RWPE2 (cell line): ENCODE measurements at regions not wholly inside any gene's neighbourhood (a gene's known extent, or its start where the extent isn't known, plus 50 kb on each side); places are given as distances from the start of the nearest gene placed in this dataset.

Experiments
- ATAC-seq: fragments of 200-7000 bp; cut with Tn5 transposase; 3 replicates; pipeline ENCODE4 v1.9.1; 2021; ENCODE audit warnings: low read depth
- DNase-seq: peaks from one replicate; pipeline ENCODE4 v3.0.0-alpha.2; 2020; ENCODE audit warnings: low spot score
- H3K27ac ChIP-seq: fragments of 450-650 bp; 2 replicates; pipeline ENCODE4 v1.5.1; 2017; ENCODE audit warnings: mild to moderate bottlenecking; ENCODE audit not compliant: poor library complexity, severe bottlenecking
- H3K27me3 ChIP-seq: fragments of 250-450 bp; sonication (Bioruptor Pico); 2 replicates; pipeline ENCODE4 v1.5.1; 2021; ENCODE audit warnings: mild to moderate bottlenecking, moderate library complexity; ENCODE audit not compliant: insufficient read depth, poor library complexity, severe bottlenecking
- H3K36me3 ChIP-seq: fragments of 250-450 bp; sonication (Bioruptor Pico); 2 replicates; pipeline ENCODE4 v1.5.1; 2020; ENCODE audit warnings: low read depth, mild to moderate bottlenecking, moderate library complexity
- H3K4me1 ChIP-seq: fragments of 250-450 bp; sonication (Bioruptor Pico); 2 replicates; pipeline ENCODE4 v1.5.1; 2021; ENCODE audit warnings: mild to moderate bottlenecking, moderate library complexity; ENCODE audit not compliant: insufficient read depth, poor library complexity, severe bottlenecking
- H3K4me3 ChIP-seq: fragments of 250-450 bp; sonication (Bioruptor Pico); 2 replicates; pipeline ENCODE4 v1.5.1; 2021; ENCODE audit warnings: mild to moderate bottlenecking, moderate library complexity; ENCODE audit not compliant: severe bottlenecking
- H3K9me3 ChIP-seq: fragments of 250-450 bp; sonication (Bioruptor Pico); 2 replicates; pipeline ENCODE4 v1.5.1; 2021; ENCODE audit warnings: mild to moderate bottlenecking, moderate library complexity; ENCODE audit not compliant: severe bottlenecking
- TF ChIP-seq, protein P1 (sequence below): fragments of 450-650 bp; IDR thresholded peaks from one replicate; pipeline ENCODE4 v1.5.1; 2017; ENCODE audit warnings: mild to moderate bottlenecking, moderate library complexity; ENCODE audit not compliant: poor library complexity, severe bottlenecking

DNA sequence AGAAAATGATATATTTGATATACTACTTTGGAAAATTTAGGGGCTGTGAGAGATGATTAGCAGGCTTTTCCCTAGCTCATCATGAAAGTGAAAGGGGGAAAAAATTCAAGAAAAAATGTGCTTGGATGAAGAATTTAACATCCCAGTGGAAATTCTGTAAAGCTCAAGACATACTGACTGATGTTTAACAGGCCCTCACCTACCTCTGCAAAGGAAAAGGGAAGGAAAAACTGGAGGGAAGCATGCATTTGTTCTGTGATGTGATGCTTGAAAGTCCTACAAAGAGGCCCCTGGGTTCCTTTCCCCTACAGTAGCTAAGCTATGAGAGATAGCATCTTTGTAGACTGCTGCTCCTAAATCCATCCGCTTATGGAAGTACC is 364.1 kb downstream of the PDGFC start:
- H3K9me3 ChIP-seq: no peaks in the 10 kb centered on the region
- H3K4me3 ChIP-seq: no peak overlapping the region
- no peak overlapping the region for H3K27ac ChIP-seq
- no peak for DNase-seq
- no peak for ATAC-seq
- H3K36me3 ChIP-seq: no peaks in the 10 kb centered on the region
- TF ChIP-seq, protein P1, sequence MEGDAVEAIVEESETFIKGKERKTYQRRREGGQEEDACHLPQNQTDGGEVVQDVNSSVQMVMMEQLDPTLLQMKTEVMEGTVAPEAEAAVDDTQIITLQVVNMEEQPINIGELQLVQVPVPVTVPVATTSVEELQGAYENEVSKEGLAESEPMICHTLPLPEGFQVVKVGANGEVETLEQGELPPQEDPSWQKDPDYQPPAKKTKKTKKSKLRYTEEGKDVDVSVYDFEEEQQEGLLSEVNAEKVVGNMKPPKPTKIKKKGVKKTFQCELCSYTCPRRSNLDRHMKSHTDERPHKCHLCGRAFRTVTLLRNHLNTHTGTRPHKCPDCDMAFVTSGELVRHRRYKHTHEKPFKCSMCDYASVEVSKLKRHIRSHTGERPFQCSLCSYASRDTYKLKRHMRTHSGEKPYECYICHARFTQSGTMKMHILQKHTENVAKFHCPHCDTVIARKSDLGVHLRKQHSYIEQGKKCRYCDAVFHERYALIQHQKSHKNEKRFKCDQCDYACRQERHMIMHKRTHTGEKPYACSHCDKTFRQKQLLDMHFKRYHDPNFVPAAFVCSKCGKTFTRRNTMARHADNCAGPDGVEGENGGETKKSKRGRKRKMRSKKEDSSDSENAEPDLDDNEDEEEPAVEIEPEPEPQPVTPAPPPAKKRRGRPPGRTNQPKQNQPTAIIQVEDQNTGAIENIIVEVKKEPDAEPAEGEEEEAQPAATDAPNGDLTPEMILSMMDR: no peak
- H3K4me1 ChIP-seq: no peaks in the 10 kb centered on the region
- H3K27me3 ChIP-seq: no peaks in the 10 kb centered on the region

DNA sequence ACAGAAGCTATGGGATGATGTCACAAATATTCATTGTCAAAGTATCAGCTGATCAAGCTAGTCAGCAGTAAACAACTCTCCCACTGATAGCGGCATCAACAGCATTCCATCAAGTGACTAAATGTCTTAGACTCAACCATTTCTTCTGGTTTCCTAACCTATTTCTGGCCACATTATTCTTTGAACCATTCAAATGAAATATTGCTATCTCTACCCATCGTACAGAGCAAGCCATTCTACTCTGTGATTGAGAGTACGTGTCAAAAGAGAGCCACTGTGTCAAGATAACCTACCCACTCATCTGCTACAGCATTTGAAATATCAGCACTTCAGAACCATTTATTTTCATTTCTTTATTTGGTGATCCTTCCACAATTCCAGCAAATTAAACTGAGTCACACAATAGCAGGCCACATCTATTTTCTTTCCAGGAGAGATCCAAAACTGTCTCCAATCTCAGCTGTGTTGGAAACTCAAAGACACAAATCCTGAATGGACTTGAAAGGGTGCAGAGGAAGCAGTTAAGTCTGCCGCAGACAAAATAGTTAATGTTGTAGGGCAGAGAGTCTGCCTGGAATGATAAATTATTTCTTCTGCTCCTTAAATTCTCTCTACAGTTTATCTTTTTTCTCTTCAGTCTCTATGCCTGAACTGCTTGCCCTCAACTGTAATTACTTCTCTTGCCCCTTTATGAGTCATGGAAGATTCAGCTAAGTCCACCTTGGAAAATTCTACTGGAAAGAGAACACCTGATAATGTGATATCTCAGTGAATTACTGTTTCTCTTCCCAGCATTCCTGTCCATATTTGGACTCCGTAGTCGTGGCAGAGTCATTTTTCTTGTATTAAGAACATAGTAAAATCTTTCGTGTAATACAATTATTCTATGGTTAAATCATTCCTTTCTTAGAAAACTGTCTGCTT is 364.8 kb downstream of the PDGFC start:
- TF ChIP-seq, protein P1: no peak
- Histone ChIP-seq H3K27ac (no peak overlapping the region), H3K4me3 (no peak overlapping the region), H3K27me3 (no peaks in the 10 kb centered on the region), H3K9me3 (no peaks in the 10 kb centered on the region), H3K4me1 (no peaks in the 10 kb centered on the region), H3K36me3 (no peaks in the 10 kb centered on the region)
- no peak for ATAC-seq
- no peak for DNase-seq

DNA sequence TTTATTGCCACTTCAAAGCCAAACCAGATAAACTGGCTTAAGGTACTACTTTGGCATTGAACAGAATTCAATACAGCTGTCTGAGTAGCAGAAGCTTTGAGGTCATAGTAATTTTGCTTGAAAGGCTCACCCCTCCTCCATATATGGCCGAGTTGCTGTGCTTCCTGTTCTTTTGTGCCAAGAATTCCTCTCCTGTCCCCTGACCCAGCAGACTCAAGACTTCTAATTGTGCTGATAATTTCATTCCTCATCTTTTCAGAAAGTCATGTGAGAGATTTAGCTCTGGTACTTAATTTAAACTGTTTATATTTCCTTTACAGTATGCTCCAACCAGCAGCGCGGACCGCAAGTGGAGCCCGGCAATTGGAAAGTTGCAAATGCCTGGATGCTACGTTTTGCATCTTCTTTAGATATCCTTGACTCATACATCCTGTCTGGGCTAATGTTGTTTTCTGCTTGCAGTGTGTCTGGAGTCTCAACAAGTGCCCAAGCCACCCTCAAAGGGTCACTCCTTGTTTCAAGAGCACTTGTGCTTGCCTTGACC is 373.4 kb downstream of the PDGFC start:
- H3K36me3 ChIP-seq: no peaks in the 10 kb centered on the region
- DNase-seq (no peak), ATAC-seq (no peak)
- H3K4me1 ChIP-seq: peaks cover 9% of the 10 kb centered on the region
- no peak overlapping the region for H3K27ac ChIP-seq
- H3K4me3 ChIP-seq: no peak overlapping the region
- no peaks in the 10 kb centered on the region for H3K9me3 ChIP-seq
- no peaks in the 10 kb centered on the region for H3K27me3 ChIP-seq
- TF ChIP-seq, protein P1: no peak

DNA sequence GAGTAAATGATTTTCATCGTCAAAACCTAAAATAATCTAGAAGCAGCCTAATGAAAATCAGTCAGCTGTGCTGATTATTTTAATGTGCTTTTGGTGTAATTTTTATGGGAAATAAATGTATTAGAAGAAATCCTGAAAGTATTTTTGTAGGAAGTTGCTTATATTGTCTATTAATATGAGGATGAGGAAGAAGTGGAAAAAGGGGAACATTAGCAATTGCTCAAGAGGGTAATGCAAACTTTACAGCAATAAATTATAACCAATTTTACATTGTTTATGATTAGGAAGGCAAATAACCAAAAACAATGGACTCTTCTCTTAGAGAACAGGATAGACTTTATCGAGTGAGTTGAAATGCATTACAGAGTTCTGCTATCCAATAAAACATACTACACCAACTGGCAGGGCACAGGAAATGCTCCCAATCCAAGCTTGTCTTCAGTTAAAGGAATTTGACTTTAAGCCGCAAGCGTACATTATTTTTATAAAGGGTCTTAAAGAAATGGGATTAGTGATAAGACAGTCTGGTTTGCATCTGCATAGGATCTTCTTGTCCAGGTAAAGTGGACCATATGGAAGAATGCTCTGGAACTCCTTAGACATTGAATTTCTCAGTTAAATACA is 374.8 kb downstream of the PDGFC start:
- H3K27ac ChIP-seq: no peak overlapping the region
- peaks cover 9% of the 10 kb centered on the region for H3K4me1 ChIP-seq
- ATAC-seq (no peak), DNase-seq (no peak)
- no peak overlapping the region for H3K4me3 ChIP-seq
- H3K9me3 ChIP-seq: no peaks in the 10 kb centered on the region
- H3K36me3 ChIP-seq: no peaks in the 10 kb centered on the region
- TF ChIP-seq, protein P1: no peak
- H3K27me3 ChIP-seq: no peaks in the 10 kb centered on the region
